ENCODE measurements at regions not wholly inside any gene's neighbourhood (a gene's known extent, or its start where the extent isn't known, plus 50 kb on each side); places are given as distances from the start of the nearest gene placed in this dataset.
A peak's percentile ranks its signal among the peaks of the same experiment; 100 is the strongest.

DNA sequence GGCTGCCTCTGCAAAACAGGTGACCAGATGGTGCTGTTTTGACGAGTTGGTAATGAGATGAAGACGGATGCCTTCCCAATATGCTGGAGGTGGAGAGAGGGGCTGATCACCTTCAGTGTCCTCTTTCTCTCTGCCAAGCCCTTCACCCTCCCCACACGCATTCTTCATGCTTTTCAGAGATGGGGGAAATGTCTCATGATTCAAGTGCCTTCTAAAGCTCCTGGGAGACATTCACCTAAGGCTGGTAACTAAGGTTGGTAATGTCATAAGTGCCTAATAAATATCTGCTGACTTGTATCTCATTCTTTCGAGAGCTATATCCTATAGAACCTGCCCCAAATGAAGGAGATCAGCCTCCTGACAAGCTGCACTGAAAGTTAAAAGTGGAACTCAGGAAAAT is 86.2 kb upstream of the MBNL2 start:
- no peak for DNase-seq (ENCODE audit: low read depth)

DNA sequence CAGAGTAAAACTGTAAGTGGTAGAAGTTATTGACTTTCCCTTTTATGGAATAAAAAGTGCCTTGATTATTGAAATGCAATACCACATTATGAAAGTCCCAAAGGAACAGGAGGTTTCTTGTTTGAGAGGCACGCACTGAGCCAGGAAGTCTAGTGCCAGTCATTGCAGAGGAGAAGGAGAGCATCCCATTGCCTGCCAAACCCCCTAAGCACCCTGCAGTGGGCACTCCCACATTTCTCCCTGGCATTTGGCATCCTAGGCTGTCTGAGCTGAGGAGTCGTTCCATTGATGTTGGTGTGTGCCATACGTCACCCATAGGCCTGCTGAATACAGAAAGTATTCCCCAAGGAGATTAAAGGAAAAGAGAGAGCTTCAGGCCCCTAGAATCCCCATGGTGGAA is 85.7 kb upstream of the MBNL2 start:
- no peak for DNase-seq (ENCODE audit: low read depth)

DNA sequence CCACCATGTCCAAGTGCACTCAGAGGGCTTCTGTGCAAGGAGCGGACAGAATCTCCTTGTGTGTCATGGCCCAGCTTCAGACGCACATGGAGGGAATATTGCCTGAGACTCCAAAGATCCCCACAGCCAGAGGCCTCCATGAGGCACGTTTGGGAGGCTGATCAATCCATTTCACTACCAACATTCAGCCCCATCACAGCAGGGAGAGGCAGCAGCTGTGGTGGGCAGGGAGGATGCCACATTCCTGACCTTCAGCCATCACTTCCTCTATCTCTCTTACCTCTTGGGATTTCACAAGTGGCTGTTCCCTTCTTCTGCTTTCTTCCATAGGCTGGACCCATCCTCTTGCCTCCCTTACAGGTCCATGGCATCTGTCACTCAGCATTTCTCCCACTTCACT is 82.4 kb upstream of the MBNL2 start:
- no peak for DNase-seq (ENCODE audit: low read depth)

DNA sequence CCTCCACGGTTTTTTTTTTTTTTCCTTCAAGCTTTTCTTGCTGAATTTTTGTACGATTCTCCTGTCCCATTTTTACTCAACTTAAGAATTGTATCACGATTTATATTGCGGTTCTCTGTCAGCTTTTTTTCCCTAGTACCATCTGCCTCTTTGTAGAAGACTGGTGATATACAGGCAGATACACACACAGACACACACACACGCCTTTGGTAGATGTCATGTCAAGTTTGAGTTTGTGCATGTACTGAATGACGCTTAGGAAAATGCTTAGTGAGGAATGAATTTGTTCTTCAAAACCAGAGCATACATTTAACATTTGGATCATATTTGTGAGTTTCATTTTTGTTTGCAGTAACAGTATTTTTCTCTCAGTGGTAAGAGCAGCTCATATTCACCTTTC is 82.0 kb upstream of the MBNL2 start:
- DNase-seq (ENCODE audit: low read depth), result no peak

GRCh38 chr13:97140611-97141010 is 81.5 kb upstream of the MBNL2 start:
- DNase-seq (ENCODE audit: low read depth), result no peak

- no peak for DNase-seq (ENCODE audit: low read depth)
These were observed 81.0 kb upstream of the MBNL2 start for GRCh38 chr13:97141097-97141496.

- peak; percentile 31 for DNase-seq (ENCODE audit: low read depth)
These were observed 80.5 kb upstream of the MBNL2 start for GRCh38 chr13:97141564-97142005.

- DNase-seq (ENCODE audit: low read depth), result no peak
These were observed 79.7 kb upstream of the MBNL2 start for GRCh38 chr13:97142452-97142851.

- DNase-seq (ENCODE audit: low read depth), result no peak
These were observed 77.1 kb upstream of the MBNL2 start for GRCh38 chr13:97145057-97145456.

GRCh38 chr13:97148894-97149293 is 73.2 kb upstream of the MBNL2 start:
- DNase-seq (ENCODE audit: low read depth), result no peak

GRCh38 chr13:97160421-97160820 is 61.7 kb upstream of the MBNL2 start:
- no peak for DNase-seq (ENCODE audit: low read depth)

- DNase-seq (ENCODE audit: low read depth), result no peak
These were observed 60.4 kb upstream of the MBNL2 start for GRCh38 chr13:97161582-97162231.

DNA sequence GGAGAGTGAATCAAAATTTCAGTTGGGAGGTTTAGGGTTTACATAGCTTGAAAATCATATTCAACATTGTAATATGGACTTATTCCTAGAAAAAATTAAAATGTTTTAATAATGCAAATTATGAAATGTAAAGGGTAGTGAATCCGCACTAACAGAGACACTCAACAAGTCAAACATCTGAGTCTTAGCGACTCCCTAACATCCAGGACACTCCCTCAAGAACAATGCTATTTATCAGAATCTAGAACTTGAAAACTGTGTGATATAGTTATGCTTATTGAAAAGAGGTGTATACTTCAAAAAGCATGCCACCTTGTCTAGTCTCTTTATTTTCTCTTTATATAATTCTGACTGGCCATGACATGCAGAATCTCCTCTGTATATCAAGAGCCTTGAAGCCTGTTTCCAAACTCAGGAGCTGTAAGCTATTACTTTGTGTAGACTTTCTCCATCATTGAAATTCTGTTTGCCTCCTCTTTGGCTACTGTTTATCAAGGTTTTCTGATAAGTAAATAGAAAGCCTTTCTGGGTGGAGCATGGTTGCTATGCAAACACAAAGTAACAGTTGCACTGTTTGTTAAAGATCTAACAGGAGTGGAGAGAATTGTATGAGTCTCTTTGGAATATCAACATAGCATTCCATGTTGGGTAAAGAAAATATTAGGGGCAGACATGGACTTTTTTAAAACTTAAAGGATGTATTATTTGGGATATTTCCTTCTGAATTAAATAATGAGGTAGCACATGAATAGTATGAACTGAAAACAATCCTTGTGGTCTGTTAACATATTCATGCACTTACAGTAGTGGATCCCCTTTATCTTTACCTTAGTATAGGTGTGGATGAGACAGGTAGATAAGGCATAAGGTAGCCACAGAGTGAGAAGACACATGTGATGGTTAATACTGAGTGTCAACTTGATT is 56.4 kb upstream of the MBNL2 start:
- no peak for DNase-seq (ENCODE audit: low read depth)

DNA sequence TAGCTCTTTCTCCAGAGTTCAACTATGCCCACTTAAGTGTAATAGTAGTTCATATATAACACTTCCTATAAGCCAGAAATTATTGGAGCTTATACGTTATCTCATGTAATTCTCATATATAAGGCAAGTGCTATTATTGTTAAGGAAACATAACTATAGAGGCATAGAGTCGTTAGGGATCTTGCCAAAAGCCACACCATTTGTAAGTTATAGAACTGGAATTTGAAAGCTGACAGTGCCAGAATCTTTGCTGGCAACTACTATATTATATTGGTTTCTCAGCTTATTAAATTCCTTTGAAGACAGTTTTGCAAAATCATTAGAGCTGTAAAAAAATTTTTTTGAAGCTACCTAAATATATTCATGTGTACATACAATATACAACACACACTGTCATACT is 51.0 kb upstream of the MBNL2 start:
- no peak for DNase-seq (ENCODE audit: low read depth)

Measured in HS-5 (cell line).